ENCODE measurements at regions not wholly inside any gene's neighbourhood (a gene's known extent, or its start where the extent isn't known, plus 50 kb on each side); places are given as distances from the start of the nearest gene placed in this dataset.
A peak's percentile ranks its signal among the peaks of the same experiment; 100 is the strongest.

DNA sequence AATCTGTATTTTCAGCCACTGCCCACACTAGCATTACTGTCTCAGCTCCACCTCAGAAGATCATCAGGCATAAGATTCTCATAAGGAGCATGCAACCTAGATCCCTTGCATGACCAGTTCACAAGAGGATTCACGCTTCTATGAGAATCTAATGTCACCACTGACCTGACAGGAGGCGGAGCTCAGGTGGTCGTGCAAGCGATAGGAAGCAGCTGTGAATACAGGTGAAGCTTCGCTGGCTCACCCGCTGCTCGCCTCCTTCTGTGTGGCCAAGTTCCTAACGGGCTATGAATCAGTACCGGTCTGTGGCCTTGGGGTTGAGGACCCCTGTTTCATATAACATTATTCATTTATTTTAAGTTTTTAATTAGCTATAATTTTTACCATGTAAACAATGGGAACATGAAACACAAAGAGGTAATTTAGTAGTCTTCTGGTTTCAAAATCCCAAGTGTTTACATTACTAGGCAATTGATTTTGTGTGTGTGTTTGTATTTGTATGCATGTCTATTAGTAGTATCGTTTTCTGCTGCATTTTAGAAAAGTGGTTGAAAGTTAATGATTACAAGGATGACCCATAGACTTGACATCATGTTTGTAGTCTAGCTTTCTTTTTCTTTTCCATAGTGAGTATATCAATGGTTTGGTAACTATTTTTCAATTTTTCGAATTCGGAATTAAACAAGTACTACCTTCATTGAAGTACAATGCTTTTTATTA lies 159.4 kb downstream of the TENT4A start:
- DNase-seq = no peak

DNA sequence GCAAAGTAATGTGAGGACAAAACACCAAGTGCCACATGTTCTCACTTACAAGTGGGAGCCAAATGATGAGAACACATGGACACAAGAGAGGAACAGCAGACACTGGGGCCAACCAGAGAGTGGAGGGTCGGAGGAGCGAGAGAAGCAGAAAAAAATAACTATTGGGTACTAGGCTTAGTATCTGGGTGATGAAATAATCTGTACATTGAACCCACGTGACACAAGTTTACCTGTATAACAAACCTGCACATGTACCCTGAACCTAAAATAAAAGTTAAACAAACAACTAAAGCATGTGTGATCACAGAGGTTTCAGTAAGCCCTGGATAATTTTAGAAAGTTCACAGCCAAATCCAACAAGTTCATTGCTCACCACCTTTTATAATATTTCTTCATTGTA lies 160.1 kb downstream of the TENT4A start:
- DNase-seq = no peak

DNA sequence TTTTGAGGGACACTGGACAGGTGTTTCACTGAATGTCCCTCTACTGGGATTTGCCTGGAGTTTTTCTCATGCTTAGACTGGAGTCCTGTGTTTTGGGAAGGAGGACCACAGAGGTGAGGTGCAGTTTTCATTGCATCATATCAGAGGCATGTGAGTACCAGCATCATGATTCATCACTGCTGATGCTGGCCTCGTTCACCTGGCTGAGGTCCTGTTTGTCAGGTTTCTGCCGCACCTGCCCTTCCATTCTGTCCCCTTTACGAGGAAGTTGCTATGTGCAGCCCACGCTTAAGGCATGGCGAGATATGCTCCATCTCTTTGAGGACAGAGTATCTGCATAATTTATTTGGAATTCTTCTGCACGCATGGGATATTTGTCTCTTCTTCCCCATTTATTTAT lies 162.1 kb downstream of the TENT4A start:
- no peak for DNase-seq

DNA sequence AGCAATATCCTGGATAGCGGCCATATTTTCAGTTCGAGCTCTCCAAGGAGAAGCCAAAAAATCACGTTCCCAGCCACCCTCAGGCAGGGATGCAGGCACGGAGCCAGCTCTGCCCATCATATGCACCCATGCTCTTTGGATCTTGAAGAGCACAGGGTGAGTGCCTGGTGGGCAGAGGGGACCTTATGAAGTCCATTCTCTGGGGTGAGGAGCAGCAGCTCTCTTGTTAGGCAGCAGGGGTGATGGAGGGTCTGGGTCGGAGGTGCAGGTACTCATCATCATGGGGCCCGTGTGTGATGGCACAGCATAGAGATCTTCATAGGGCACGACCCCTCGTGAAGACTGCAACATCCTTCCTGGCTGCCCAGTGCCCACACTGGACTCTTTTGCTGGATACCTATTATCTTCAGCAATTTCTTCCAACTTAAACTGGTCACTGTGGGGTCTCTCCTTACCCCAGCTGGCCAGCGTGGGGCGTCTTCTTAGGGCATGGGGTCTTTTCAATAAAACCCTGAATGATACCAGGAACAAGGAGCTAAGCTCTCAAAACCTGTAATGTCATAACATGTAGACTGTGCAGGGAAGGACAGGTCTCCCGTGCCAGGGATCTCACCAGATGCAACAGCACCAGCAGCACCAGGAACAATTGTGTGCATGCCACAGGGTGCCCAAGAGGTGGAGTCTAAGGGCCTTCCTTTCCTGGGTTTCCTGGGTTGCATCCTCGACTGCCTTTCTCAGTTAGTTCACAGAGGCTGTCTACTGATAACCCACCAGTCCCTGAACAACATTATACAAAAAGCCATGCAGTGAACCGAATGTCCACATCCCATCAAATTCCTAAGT lies 165.0 kb downstream of the TENT4A start:
- no peak for DNase-seq

DNA sequence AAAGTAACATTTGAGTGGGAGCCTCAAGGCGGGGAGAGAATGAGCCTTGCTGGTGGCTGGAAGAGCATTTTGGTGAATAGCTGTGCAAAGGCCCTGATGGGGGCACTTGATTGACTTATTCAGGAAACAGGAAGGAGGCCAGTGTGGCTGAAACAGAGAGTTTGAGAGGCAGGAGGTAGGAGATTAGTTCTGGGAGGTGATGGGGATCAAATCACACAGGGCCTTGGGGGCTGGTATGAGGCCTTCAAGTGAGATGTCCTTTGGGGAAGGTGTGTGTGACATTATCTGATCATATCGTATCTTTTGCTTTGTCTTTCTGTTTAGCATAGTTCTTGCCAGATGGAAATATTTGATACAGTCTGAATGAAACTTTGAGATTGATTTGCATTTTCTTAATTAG lies 172.3 kb downstream of the TENT4A start:
- no peak for DNase-seq

DNA sequence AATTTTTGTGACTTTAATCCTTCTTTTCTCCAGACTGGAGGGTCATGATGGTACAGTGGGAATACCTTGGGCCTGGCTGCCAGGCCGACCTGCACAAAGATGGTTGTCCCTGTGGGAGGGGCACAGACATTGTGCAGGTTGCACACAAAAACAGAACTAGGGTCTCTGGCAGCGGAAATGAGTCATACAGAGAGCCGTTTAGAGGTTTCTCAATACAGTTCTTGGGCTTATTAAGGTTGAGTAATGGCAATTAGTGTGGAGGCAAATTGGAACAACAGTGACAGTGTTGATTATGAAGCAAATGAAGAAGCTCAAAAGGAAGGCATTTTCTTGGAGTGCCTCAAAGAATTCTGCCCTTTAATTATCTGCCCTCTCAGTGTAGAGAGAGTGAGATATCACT lies 173.6 kb downstream of the TENT4A start:
- no peak for DNase-seq

DNA sequence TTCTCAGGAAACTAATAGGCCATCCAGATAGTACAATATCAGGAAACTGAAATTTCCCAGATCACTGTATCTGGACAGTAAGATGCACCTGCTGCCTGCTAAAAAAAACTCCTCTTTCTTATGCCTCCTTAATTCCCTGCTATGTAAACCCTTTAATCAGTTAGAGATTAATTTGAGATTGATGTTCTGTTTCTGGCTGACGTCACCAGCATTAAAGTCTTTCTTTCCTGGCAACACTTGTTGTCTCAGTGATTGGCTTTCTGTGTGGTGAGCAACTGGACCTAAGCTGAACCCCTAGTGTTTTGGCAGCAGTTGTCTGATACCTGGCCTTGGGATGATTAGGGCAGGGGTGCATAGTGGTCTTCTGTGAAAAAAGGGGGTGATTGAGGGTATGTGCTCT lies 175.8 kb downstream of the TENT4A start:
- DNase-seq = no peak

DNA sequence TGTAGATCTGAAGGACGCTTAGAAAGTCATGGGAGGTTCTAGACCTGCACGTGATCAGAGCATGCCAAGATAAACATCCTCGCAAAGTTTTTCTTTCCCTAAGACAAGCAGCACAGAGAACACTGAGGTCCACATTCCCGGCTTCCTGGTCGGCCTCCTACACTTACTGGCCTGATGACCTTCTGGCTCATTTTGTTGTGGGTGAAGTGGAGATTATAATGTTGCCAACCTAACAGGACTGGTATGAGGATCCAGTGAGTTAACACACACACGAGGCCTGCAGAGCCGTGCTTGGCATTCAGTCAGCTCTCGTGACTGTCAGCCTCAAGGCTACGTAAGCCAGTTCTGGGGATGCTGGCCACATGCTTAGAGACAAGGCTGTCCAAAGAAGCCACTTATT lies 186.0 kb downstream of the TENT4A start:
- no peak for DNase-seq

DNA sequence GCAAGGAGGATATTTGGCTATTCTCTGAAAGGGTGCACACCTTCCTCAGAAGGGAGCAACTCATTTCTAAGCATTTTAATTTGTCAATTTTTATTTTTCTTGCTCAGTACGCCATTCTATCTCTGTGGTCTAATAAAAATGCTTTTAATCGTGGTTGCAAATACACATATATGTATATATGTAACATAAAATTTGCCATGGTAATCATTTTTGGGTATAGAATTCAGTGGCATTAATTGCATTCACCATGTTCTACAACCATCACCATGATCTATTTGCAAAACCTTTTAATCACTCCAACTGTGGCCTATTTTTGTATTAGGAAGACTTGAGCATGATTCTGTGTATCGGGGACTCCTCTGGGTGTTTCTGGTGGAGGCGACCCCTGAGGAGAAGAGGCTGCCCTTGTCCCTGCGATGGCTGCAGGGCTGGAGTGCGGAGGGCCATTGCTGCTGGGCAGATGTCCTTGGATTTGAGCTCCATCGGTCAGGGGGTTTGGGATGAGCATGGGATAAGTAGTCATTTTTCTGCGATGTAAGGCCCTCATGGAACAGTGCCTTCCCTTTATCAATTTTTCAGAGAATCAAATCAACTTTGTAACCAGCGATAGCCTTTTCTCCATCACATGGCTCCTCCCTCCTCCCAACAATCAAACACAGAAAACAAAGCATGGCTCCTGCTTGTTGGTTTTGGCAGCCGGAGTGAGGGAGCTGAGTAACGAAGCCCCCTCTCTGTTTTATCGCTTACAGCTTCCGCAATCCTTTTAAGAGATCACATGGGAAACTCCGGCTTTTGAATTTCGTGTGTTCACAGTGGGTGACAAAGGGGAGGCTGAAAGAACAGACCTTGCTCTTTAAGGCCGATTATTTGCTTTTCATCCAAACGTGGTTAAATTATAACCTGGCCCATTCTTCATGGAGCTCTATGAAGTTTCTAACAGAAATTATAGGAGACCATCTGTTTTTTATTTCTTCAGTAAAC lies 187.3 kb downstream of the TENT4A start:
- DNase-seq = peak; percentile 61

DNA sequence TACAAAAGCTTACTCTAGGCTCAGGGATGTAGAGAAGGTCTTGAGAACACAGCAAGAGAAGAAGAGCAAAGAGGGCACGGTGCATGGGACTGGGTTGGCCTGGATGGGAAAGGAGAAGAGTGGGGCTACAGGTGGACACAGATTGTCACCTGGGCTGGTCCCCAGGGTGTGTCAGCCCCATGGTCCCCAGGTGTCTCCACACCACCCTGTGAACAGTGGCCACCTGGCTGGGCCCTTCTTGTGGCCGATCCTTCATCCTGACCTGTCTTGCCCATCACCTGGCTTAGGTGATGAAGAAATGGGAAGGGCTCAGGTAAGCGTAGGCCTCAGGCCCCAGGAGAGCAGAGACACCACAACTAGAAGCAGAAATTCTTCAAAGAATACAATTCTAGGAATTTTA lies 188.9 kb downstream of the TENT4A start:
- DNase-seq = no peak

DNA sequence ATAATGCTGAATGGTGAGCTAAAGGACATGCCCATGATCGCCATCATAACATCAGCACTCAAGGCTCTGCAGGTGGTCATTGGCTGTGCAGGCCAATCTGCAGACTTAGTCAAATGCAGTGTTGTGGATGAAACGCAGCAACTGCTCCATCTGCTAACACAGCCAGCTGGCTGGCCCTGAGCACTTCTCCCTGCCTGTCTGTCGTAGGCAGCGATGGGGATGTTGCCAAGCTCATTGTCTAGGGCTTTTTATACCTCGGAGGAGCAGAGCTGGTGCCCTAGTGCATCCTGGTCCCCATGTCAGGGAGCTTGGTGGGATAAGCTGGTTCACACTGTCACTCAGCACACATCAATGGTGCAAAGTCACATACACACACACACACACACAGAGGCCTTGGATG lies 189.4 kb downstream of the TENT4A start:
- no peak for DNase-seq

DNA sequence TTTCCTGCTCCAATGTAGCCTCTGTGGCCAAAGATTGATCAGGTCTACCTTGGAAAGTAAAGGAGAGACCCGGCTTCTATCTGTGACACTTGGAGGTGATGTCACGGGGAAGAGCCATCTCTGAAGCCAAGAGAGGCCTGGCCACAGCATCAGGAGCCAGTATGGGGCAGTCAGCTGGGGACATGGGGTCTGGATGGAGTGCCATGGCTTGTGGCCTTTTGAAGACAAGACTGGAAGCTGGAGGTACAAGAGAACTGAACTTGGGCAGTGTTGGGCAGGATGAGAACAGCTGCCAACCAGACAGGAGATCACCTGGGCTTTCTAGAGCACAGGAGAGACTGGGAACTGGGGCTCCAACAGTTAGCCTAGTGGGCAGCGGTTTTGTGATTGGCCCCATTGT lies 190.7 kb downstream of the TENT4A start:
- DNase-seq = no peak

DNA sequence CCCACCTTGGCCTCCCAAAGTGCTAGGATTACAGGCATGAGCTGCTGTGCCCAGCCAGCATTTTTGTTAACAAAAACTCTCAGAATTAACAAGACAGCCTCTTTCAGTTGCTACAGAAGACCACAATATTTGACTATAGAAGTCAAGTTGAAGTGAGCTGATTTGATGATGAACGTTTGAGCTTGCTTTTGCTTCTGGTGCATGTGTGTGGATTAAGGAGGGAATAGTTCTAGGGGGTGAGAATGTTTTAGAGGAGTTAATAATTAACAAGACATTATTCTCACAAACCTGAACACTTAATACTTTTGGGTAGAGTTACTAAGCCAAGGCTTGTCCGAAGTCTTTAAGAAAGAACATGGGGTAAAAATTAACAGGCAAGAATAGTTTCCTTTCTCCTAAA lies 191.6 kb downstream of the TENT4A start:
- no peak for DNase-seq

DNA sequence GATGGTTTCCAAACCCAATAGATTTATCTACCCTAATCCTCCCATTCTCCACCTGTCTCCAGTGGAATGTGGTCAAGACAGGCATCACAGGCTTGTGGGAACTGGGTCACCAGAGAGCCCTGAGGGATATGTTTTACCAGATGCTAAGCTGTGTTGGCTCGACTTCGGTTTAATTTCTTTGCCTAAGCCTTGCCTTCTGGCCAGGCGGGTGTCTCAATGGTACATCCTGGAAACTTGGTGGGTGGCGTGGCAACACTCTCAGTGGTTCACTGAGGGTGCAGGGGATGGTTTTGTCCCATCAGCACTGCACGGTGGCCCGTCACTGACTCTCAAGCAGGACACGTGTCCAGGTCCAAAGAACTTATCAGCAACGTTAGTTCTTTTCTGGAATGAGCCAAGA lies 192.2 kb downstream of the TENT4A start:
- DNase-seq = no peak

DNA sequence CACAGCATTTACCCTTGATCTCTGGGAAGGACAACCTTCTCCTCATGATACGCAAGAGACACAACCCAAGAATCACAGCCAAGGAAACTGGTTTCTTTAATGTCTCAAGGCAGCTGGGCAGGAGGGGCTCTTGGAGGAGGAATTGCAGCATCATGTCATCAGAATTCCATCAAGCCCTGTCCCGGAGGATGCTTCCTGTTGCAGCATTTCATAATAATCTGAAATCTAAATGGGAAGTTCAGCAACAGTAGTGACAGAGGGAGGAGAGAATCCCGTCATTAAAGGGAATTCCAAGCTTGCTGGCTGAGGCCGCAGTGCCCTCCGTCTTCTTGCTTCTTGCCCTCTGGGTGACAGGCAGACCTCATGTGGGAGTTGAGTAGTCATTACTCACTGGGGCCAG lies 192.7 kb downstream of the TENT4A start:
- DNase-seq = no peak

DNA sequence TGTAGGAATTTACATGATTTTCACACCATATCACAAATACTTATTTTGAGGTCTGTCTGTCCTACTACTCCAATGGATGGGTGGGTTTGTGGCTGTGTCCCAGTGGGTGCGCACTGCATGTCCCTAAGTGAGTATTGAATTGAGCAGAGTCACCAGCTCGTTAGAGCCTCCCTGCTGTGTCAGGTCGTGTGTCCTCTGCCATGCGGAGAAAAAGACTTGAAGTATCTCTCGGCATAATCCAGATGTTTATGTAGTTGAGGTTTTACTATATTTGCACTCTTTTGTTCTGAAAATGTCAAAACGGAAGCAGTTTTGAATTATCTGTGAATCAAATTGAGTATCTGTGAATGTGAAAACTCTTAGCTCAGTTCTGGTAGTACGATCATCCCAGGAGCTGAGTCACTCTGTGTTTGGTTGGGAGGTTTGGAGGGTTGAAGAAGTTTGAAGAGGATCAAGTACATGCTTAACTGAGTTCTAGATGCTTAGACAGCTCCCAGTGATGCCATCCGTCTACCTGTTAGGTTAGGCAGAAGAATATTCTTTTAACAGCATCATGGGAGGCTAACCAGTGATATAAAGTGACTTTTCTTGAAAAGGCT lies 194.2 kb downstream of the TENT4A start:
- no peak for DNase-seq

DNA sequence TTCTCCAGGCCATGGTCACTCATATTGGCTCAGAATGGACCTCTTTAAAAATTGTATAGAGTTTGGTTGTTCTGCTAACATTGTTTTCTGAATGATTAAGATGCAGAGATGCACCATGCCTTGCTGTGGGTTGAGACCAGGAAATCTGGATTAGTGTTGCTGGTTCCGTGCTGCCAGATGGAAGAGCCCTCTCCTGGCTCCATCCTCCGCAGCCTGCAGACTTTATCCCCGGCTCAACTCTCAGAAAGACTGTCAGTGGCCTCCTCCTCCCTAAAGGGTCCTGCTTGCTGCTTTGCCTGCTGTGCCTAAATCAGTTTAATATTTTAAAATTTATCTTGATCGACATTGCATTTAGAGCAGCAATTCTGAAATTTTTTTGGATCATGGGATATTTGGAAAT lies 196.7 kb downstream of the TENT4A start:
- no peak for DNase-seq

DNA sequence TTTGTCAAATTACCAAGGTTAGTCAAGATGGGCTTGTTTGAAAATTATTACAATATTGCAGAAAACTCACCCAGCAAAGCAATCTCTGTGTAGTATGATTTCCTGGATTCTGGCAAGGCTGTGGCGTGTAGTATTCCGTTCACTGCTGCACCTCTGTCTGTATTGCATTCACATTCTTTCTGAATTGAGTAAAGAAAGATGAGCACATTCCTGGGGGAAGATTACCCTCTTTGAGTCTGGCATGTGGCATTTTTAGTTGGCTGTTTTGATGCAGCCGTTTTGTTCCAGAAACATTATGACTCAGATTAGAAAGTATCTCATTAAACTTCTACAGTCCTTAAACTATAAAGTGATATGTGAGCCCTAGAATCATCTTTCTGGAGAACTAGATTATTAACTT lies 197.7 kb downstream of the TENT4A start:
- no peak for DNase-seq

DNA sequence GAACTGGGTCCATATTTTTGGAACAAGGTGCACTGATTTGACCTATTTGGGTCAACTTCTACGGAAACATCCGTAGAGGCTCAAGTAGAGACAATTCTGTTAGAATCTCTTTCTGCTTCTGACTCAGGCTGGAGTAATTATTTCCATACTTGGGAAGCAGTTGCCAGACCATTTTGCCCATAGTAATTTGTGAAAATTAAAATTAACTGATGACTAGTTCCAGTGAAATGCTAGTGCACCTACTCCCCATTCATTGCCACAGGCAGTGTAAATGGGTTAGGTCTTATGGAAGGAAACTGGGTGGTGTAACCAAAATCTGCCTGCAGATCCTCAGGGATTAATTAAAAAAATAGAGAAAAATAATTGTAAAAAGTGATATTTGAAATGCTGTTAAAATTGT lies 201.1 kb downstream of the TENT4A start:
- no peak for DNase-seq

DNA sequence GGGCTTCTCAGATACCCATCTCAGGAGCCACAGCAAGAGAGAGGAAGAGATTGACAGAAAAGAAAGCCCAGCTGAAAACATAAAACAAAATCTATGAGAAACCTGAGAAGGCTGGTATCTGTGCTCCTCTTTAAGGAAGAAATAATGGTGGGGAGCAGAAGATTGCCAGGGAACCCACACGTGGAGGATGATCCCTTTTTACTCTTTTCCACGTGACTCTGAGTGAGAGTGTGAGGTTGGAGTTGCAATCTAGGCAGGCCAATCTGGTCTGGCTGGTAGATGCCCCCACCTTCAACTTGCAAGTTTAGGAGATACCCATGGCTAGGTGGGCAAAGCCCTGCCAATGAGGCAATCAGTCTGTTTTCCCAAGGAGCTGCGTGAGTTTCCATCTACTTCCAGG lies 202.3 kb downstream of the TENT4A start:
- DNase-seq = no peak

DNA sequence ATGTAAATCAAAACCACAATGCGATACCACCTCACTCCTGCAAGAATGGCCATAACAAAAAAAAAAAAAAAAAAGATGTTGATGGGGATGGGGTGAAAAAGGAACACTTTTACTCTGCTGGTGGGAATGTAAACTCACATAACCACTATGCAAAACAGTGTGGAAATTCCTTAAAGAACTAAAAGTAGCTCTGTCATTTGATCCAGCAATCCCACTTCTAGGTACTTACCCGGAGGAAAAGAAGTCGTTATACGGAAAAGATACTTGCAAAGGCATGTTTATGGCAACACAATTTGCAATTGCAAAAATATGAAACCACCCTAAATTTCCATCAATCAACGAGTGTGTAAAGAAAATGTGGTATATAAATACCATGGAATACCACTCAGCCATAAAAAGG lies 205.0 kb downstream of the TENT4A start:
- no peak for DNase-seq

DNA sequence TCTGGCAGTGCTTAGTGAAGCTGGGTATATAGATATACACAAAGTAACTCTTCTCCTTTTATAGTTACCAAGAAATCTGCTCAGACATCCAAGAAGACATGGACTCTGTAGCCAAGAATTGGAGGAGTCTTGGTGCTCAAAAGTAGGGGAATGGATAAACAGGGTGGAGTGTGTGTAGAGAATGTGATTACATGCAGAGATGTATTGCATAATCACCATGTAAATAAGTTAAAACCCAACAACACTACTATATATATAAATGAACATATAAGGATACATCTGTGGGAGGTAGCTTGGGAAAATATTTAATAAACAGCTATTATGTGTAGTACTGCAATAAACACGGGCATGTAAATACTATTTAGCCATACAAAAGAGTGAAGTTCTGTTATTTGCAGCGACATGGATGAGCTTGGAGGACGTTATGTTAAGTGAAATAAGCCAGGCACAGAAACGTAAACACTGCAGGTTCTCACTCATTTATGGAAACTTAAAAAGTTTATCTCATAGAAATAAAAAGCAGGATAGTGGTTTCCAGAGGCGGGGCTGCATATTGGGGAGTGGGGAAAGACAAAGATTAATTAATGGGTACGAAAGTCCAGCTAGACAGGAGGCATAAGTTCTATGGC lies 207.5 kb downstream of the TENT4A start:
- no peak for DNase-seq

Measured in NCI-H2107 (cell line).